DMS 273 (cell line): ENCODE measurements at regions not wholly inside any gene's neighbourhood (a gene's known extent, or its start where the extent isn't known, plus 50 kb on each side); places are given as distances from the start of the nearest gene placed in this dataset.

Source experiments
- DNase-seq: peaks from one replicate; lab custom pipeline; 2025; ENCODE audit not compliant: unreplicated experiment; lab: John Stamatoyannopoulos, UW

DNA sequence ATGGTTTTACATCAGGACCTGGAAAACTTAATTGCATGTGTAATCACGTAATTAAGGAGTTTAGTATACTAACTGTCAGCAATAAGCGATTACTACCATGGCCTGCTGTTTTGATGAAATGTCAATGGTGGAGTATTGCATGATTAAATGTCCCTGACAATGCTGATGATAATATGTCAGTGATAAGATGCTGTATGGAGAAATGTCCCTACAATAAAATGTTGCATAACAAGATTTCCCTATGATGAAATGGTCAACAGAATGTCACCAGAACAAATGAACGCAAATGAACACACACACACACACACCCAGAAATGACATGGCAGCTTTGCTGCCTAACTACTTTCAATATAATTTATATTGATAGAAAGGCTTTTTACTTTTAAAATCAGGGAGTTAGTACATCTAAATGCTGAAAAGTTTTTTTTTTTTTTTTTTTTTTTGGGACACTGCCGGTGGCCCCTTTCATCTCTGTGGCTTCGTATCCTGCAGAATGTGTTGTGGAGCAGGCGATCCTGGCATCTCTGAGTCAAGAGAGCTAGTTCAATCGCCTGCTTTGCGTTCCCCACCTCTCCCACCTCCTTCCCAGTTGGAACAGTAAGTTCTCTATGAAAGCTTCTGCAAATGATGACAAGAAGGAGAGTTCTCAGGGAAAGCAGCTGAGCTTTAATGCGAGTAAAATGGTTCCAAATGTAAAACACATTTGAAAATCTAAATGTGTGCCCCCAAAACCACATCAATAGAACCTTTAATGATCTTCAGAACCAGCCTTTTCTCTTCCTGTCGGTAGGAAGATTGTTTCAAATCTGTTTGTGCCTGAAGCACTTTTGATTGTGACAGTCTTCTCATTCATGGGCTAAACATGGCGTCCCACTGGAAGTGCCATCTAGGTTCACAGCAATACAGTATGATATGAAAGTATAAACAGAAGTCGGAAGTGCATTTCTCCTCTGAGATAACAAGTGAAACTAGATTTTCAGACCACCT is 170.1 kb upstream of the GBE1 start:
- no peak for DNase-seq

DNA sequence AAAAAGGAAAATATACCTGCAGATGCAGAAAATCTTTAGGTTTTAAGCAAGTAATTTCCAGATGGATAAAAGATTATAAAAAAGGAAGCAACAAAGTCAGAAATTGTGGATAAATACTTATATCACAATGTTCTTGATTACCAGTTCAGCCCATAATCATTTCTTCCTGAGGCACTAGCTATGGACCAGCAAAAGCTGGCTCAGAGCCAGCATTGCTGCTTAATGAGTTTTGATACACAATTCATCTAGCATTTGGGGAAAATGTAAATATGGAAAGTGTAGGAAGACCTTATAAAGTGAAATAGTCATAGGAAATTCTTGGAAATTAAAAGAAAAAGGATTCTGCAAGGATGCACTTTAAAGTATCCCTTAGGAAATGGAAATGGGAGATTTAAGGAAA is 168.3 kb upstream of the GBE1 start:
- peak; percentile 15 for DNase-seq

DNA sequence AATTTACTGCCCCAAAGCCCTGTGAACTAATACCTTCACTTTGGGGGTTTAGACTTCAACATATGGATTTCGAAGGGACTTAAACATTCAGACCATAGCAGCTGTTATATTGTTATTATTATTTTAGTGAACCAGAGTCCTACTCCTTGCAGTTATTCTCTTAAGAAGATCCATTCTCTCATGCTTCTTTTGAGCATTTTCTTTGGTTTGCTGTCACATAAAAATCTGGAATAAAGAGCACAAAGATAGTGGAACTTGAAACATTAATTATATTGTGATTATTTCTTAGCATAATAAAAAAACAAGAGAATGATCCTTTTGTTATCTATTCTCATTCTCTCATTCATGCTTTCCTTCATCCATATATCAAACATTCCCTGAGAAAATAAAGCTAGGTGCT is 166.4 kb upstream of the GBE1 start:
- DNase-seq, result no peak

DNA sequence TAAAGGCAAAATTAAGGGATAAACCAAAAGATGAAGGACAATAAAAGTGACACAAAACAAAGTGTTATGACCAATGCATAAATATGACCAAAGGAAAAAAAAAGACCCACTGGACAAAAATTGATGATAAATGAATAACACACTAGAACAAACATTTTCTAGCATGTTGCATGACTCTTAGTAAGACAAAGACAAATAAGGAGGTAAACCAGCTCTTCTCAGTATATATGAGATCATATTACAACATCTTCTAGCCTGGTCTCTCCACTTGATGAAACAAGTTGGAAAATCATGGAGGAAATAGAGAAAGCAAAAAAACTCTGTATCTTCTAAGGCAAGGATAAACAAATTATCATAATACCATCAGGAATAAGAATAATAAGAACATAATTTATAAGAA is 163.9 kb upstream of the GBE1 start:
- DNase-seq, result no peak

DNA sequence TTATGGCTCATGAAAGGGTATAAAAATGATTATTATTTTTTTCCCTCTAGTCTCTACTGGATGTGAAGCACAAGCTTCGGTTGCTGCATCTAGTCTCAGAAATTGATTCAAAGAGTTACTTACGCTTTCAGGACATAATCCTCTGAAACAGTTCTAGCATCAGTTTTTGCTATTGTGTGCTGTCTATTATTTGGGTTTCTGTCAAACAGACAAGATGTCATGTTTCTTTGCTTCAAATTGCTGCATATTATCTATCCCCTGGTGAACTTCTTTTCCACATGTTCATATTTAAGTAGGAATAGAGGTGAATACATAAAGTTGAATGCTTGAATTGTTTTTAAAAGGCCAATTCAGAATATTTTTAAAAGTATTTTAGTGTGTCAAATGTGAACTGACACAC is 161.6 kb upstream of the GBE1 start:
- DNase-seq, result no peak

DNA sequence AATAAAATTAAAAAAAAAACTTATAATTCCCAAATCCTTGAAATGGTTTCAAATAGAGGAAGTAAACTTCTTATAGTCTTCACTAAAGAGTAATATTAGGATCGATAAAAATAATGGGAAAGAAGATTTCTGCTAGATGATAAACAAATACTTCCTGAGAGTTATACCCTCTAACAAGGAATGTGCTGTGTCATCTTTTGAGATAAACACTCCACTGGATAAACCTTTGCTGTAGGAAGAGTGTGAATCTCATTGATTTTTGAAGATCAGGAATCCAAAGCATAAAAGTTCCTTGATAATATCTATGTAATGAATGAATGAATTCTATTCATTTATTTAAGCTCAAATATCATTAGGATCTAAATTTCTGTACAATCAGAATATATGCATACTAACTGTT is 161.0 kb upstream of the GBE1 start:
- DNase-seq, result no peak

DNA sequence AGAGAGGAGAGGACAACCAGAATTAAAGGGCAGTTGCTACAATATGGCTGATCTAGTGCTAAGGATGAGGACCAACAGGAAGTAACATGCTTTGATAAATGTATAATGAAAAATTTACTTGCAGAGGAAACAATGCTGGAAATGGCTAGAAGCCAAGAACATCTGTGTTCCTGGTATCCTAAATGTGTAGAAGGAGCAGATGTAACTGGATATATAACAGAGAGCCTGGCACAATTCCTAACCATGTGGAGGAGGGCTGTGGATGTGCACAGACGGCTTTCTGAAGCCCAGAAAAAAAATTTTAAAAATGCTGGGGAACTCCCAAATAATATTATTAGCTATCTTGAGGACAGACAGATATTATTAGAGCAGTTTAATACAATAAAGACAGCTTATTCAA is 159.4 kb upstream of the GBE1 start:
- peak; percentile 71 for DNase-seq

DNA sequence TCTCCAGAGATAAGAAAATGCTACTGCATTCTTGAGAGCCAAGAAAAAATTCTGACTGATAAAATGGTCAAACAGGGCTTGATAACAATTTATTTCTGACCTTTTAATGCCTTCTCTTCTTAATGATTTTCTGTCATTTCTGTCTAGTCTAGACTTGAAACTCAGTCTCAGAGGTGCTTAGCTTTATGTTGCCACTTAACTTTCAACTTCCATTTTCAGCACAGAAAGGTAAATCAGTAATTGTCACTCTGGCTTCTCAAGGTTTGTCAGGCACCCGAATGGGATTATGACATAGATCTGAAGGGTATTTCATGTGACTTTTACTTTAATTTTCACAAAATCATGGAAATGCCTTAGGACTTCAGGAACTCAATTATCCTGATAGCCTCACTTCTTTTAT is 155.4 kb upstream of the GBE1 start:
- no peak for DNase-seq

DNA sequence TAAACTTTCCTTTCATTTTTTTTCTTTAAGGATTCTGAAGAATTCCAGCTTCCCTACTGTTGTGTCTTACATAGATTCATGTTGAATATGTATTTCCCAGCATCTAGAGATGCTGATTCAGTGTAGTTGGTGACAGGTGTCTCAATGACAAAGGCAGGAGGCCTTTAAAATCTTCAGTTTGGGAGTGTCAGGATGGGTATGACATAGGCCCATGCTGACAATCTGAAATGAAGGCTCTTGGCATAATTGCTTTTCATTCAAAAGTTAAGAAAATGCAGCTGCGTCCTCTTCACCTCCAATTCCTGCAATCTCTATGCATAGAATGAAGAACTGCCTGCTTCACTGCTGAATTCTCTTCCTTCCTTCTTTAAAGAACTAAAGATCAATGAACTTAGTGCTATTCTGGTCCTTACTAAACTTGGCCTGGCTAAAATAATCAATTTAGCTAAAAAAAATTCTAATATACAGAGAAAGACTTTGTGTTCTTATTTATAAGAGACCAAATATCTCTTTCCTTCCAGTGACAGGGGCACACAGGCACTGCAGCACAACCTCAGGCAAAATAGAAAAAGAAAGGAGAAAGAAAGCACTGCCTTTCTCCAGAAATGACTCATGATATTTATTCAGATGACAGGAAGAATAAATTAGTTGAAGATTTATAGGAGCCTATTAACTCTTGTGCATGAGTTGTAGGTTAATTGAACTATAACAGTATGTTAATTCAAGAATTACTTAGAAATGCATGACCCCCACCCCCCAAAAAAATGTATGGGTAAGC is 152.6 kb upstream of the GBE1 start:
- DNase-seq, result no peak

DNA sequence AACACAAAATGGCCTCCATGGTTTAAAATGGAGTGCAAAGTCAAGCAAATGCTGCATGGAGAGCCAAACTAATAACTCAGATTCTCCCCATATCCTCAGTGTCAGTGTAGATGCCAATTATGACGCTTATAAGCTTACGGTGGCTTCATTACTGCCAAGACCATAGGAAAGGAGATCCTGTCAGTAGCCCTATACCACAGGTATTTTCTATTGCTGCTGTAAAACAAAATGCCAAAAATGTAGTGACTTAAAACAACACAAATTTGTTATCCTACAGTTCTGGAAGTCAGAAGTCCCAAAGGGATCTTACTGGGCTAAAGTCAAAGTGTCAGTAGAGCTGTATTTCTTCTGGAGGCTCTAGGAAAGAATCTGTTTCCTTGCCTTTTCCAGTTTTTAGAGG is 149.8 kb upstream of the GBE1 start:
- DNase-seq, result no peak

DNA sequence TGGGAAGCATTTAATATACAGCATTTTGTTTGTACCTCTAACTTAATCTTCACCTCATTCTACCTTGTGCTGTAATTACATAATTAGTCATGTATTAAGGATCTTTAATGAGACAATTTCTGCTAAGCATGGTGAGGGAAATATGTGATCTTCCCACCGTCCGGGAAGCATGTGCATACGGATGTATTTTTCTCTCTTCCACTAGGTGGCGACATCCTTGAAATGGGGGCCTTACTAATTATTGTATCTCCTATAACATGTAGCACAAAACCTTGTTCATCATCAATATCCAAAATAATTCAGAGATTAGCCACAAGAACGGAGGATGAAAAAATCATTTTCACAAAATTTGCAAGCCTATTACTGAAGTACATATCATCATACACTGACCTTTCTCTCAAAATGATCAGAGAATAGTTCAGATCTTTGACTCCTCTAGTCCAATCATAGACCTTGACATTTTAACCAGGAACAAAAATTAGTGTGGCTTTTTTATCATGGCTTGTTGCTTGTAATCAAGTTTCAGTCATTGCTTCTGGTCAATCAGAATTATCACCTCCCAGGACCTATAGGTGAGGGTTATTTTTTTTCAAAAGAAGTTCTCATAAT is 148.9 kb upstream of the GBE1 start:
- DNase-seq, result peak; percentile 77

DNA sequence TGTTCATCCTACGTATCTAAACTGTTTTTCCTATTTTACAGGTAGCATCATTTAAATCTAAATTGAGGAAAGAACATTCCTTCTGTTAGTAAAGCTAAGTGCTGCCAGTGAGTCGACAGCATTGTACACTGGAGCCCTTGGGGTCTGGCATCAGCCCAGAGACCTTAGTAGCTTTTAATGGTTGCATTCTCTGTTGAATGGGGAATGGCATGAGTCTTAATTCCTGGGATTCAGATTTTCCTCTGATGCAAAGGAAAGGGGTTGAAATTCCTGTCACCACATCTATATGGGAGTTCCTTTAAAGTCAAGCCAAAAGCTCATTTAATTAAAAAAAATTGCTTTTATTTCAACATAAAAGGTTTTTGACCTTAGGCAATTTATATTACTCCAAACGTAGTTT is 148.4 kb upstream of the GBE1 start:
- DNase-seq, result no peak

DNA sequence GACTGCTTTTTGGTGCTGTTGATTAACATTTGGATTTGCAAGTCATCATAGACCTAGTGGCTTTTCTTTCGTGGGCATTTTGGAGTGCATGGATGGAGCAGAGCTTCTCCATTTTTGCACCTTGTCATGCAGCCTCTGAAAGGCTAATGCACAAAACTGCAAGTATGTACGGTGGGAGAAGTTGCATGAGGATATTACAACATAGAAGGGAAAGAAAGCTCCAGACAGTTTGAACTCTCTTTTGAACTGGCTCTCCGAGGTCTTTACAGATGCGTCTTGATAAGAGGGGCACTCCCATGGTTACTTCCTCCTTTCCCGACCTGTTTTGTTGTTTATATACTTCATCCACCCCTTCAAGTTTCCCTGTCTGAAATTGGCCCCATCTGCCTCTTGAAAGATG is 147.1 kb upstream of the GBE1 start:
- no peak for DNase-seq

DNA sequence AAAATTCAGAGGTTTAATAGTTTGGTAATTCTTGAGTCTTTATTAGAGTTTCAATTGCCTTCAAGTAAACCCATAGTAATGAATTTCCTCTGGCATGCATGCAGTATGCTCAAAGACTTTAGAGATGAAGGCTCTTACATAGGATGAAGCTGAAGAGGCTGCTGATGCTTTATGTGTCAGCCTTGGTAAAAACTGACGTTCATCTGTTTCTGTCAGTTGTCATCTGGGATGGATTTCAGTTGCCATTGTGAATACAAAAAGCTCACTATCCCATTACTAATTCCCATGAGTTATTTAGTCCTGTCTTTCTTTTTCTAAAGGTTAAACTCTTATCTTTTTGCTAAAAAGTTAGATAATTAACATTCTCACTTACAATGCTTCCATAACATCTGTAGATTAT is 136.9 kb upstream of the GBE1 start:
- DNase-seq, result no peak

DNA sequence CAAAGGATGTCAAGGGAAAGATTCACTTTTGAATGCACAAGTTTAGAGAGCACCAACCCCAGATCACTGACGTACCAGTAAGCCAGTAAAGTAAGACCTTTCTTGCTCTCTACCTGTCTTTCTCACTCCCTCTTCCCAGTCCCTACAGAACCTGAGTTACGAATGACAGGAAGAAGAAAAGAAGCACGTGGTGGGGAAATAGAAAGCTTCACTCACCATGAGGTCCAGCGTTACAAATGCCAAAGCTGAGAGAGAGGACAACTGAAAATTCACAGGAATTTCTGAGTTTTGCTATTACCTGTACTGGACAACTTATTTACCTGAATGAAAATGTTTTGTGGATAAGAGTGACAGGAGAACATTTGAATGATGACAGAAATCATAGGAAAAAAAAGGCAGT is 133.2 kb upstream of the GBE1 start:
- DNase-seq, result no peak

DNA sequence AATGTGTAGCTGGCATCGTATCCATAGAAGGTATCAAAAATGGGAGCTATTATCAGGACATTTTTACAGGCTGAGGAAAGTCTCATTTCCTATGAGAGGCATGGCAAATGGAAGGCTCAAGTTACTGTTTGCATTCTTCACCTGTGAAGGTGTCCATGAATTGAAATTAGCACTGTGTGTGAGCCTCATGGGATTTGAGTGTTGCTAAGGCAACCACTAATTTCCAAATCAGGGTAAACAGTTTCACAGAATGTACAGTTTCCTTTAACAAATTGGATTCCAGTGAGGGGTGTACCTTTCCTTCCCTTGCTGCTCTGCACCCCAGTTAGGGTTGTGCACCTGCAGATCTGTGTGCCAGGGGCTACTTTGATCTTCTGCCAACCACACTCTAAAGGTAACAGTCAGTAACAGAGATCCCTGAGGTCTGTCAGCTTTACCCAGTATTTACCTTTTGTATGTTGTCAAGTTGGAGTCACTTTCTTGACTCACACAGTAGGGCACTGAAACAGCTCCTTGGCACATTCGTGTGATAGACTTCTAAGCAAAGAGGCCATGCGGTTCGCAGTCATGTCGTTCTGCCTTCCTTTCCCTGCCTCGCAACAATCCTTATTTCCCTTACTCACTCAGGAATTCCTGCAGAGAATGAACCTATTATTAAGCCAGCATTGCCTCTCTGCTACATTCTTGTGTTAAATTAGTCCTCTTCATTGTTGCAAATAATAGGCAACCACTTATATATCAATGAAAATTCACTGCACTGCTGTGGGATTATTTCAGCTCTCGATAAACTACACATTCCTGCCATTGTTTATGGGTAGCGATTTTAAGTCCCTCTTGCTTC is 129.8 kb upstream of the GBE1 start:
- DNase-seq, result no peak

DNA sequence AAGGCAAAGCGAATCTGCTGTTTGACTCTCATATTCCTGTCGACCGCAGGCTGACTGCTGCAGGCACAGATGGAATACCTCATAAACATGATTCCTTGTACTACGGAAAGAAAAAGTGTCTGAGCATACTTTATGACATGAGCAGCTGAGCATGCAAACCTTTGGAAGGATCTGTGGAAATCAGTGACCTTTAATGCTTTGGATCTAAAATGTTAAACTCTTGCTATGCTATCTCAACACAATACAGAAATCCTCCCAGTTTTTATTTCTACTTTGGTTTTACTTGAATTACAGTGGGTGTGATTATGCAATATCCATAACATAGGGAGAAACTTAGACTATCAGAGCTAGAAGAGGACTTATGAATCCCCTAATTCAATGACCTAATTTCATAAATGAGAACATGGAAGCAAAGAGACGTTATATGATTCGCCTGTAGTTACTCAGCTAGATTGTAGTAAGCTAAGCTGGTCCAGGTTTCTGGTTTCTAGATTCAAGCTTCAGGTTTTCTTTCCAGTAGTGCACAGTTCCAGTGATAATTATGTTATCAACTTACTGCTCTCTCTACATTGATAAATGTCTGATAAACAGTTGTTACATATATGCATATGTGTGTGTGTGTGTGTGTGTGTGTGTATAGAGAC is 127.6 kb upstream of the GBE1 start:
- DNase-seq, result no peak

DNA sequence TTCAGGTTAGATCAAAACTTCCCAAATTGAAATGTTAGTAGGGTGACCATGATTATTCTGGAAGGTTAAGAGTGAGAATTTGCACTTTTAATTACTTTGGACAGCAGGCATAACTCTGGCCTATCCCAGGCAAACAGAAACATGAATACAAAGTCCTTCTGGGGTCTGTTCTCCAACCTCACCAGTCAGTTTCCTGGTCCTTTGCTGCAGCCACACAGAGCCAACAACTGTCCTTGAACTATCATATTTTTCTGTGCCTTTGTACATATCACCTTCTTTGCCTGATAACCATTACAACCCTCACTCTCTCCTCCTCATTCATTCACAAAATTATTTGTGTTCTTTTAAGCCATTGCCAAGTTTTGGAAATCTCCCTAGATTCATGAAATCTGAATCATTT is 126.0 kb upstream of the GBE1 start:
- DNase-seq, result no peak

DNA sequence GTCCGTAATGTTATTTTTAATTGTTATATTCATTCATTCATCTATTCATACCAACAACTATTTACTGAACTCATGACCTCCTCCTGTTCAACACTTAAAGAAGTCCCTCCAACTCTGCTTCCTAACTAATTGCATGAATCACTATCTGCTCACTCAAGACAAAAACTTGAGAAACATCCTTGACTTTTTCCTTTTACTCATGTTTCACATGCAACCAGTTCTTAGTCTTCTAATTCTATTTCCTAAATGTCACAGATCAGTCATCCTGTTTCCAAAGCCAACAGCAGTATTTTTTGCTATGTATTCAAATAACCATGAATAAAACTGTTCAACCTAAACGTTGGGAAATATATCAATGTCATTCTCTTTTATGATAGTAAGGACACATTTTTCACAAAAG is 124.6 kb upstream of the GBE1 start:
- DNase-seq, result no peak

DNA sequence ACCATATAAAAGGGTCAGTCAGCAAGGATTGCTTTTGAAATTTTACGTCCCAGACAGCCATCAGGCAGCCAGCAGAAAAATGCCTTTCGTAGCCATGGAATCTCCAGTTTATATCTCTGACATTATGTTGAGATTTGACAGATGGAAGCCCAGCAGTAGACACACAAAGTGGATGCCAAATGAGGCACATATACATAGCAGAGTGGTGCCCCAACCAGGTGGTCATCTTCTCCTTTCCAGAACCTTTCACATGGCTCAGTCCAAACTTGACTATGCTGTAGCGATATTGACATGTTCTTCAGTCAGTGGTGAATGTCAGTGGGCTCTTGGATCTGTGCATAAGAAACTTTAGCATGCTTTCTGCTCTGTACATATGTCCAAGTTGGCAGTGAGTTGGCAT is 123.3 kb upstream of the GBE1 start:
- peak; percentile 38 for DNase-seq

DNA sequence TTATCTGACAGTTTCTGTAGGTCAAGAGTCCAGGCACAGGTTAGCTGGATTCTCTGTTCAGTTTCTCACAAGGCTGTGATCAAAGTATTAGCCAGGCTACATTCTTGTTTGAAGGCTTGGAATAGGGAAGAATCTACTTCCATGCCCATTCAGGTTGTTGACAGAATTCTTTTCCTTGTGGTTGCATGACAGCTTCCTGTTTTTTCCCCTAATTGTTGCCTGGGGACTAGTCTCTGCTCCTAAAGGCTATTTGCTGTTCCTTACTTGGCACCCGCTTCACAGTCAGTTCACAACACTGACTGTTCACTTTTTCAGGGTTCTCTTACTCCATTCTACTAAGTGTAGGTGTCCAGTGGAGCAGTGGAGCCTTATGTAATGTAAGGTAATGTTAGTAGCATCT is 115.4 kb upstream of the GBE1 start:
- DNase-seq, result no peak
